PC-3 (cell line): ENCODE measurements at regions not wholly inside any gene's neighbourhood (a gene's known extent, or its start where the extent isn't known, plus 50 kb on each side); places are given as distances from the start of the nearest gene placed in this dataset.

Experiments
- ATAC-seq: fragments of 200-7000 bp; cut with Tn5 transposase; 2 replicates; pipeline ENCODE4 v1.9.1; 2020; ENCODE audit warnings: mild to moderate bottlenecking, moderate library complexity
- BruUV-seq: library from RNA; stranded (reverse); fragments of 400-500 nt; replicated peaks from 2 replicates; lab custom pipeline; 2021; lab: Mats Ljungman, UMichigan
- CTCF ChIA-PET: fragments of 300-600 bp; sonication (Branson Sonifier 250); formaldehyde crosslinking; loops from one replicate; lab custom pipeline; 2022; ENCODE audit warnings: antibody characterized with exemption; lab: Charles Lee
- POLR2A ChIA-PET: fragments of 300-600 bp; sonication (Branson Sonifier 250); formaldehyde crosslinking; loops from one replicate; lab custom pipeline; 2022; ENCODE audit warnings: antibody characterized with exemption; ENCODE audit not compliant: unreplicated experiment; lab: Charles Lee
- DNase-seq: peaks from one replicate; pipeline ENCODE4 v3.0.0-alpha.2; 2015
- H2AFZ ChIP-seq: fragments of 300-600 bp; sonication (generic); 2 replicates; pipeline ENCODE4 v1.6.0; 2016; ENCODE audit warnings: antibody characterized with exemption, low read length
- H3F3A ChIP-seq: fragments of 300-600 bp; sonication (generic); one replicate; pipeline ENCODE4 v1.6.0; 2017; ENCODE audit warnings: antibody characterized with exemption, low read length, control low read depth, mild to moderate bottlenecking; ENCODE audit not compliant: unreplicated experiment
- H3K27ac ChIP-seq: fragments of 300-600 bp; sonication (generic); 2 replicates; pipeline ENCODE4 v1.5.1; 2016; ENCODE audit warnings: mild to moderate bottlenecking, low read length
- H3K27me3 ChIP-seq: fragments of 300-600 bp; sonication (generic); 2 replicates; pipeline ENCODE4 v1.6.1; 2016; ENCODE audit warnings: low read length, mixed read lengths
- H3K36me3 ChIP-seq: fragments of 300-600 bp; sonication (generic); 2 replicates; pipeline ENCODE4 v1.6.1; 2016; ENCODE audit warnings: low read depth, mixed run types, low read length, mixed read lengths
- H3K4me1 ChIP-seq: fragments of 300-600 bp; sonication (generic); 2 replicates; pipeline ENCODE4 v1.5.1; 2016; ENCODE audit warnings: low read length; ENCODE audit not compliant: insufficient read depth
- H3K4me2 ChIP-seq: fragments of 300-600 bp; sonication (generic); 2 replicates; pipeline ENCODE4 v1.6.0; 2016; ENCODE audit warnings: low read length
- H3K4me3 ChIP-seq: fragments of 300-600 bp; sonication (generic); 2 replicates; pipeline ENCODE4 v1.5.1; 2016; ENCODE audit warnings: mild to moderate bottlenecking, low read length, mixed read lengths
- H3K79me2 ChIP-seq: fragments of 300-600 bp; sonication (generic); 2 replicates; pipeline ENCODE4 v1.6.1; 2017; ENCODE audit warnings: low read length, mixed read lengths
- H3K9ac ChIP-seq: fragments of 300-600 bp; sonication (generic); 2 replicates; pipeline ENCODE4 v1.6.0; 2016; ENCODE audit warnings: mild to moderate bottlenecking, low read length
- H3K9me2 ChIP-seq: fragments of 300-600 bp; sonication (generic); replicated peaks from 2 replicates; pipeline ENCODE4 v1.6.1; 2016; ENCODE audit warnings: mixed run types, low read length, mixed read lengths
- H3K9me3 ChIP-seq: fragments of 300-600 bp; sonication (generic); 2 replicates; pipeline ENCODE4 v1.6.1; 2016; ENCODE audit warnings: low read length, mixed read lengths
- H4K20me1 ChIP-seq: fragments of 300-600 bp; sonication (generic); 2 replicates; pipeline ENCODE4 v1.6.1; 2016; ENCODE audit warnings: low read length, mixed read lengths
- EZH2 ChIP-seq: fragments of 300-600 bp; sonication (generic); IDR thresholded peaks from one replicate; pipeline ENCODE4 v1.6.1; 2017; ENCODE audit warnings: antibody characterized with exemption, mild to moderate bottlenecking, low read length; ENCODE audit not compliant: unreplicated experiment
- EZH2phosphoT487 ChIP-seq: fragments of 300-600 bp; sonication (generic); IDR thresholded peaks from 2 replicates; pipeline ENCODE4 v1.6.1; 2018; ENCODE audit warnings: mild to moderate bottlenecking, antibody characterized with exemption, low read length, borderline replicate concordance
- intact Hi-C: fragments of 100-400 bp; cut with micrococcal nuclease; formaldehyde crosslinking; loops from 2 replicates; pipeline ENCODE4 v1.9.0; 2023
- TF ChIP-seq, protein P1 (sequence below): fragments of 300-600 bp; sonication (generic); conservative IDR thresholded peaks from 2 replicates; pipeline ENCODE4 v1.5.1; 2017; ENCODE audit warnings: antibody characterized with exemption, low read depth, mild to moderate bottlenecking, low read length

DNA sequence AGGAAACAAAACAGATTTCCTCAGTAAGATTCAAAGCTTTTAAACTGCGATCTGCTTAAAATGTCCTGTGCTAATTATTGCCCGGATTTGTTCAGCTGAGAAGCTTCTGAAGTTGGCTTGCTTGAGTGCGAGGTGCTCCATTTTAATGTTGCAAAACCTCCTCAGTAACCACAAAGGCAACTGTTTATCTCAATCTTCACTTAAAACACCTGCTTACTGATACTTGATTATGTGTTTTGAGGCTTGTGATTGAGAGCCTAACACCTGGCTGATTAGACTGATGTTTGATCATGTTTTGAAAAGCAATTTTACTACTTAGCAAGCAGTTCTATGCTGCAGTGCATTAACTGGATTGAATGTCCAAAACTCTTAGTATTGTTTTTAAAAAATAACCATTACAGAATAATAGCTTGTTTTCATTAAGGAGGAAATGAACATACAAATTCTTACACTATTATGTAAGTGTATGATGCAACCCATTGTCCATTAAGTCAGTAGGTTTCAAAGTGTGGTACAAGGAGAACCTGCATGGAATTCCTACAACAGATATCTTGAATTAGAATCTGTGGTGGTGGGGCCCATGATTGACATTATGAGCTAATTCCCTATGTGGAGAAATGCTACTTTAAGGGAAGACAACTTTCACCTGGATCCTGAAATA lies 96.9 kb upstream of the FAM180A start:
- intact Hi-C loops = no loop called here
- Histone ChIP-seq H3K27ac (no peak overlapping the region), H3K9ac (no peak overlapping the region), H3K79me2 (no peaks in the 10 kb centered on the region), H3K27me3 (no peaks in the 10 kb centered on the region; the same call in 1 of the 2 replicates), H3K9me2 (no peaks in the 10 kb centered on the region), H3K4me3 (no peak overlapping the region), H3K4me2 (no peak overlapping the region), H3K9me3 (no peaks in the 10 kb centered on the region), H2AFZ (no peak overlapping the region), H3K36me3 (no peaks in the 10 kb centered on the region), H3F3A (no peaks in the 10 kb centered on the region), H3K4me1 (no peaks in the 10 kb centered on the region), H4K20me1 (no peaks in the 10 kb centered on the region)
- POLR2A ChIA-PET = no interaction called here
- ATAC-seq = no peak
- CTCF ChIA-PET = interaction anchor here (0.5 kb wide), 1 partner anchor 1778 kb away, joined by 4 read pairs; no protein-coding TSS in a partner anchor
- TF ChIP-seq EZH2 (no peak), EZH2phosphoT487 (no peak)
- TF ChIP-seq, protein P1, sequence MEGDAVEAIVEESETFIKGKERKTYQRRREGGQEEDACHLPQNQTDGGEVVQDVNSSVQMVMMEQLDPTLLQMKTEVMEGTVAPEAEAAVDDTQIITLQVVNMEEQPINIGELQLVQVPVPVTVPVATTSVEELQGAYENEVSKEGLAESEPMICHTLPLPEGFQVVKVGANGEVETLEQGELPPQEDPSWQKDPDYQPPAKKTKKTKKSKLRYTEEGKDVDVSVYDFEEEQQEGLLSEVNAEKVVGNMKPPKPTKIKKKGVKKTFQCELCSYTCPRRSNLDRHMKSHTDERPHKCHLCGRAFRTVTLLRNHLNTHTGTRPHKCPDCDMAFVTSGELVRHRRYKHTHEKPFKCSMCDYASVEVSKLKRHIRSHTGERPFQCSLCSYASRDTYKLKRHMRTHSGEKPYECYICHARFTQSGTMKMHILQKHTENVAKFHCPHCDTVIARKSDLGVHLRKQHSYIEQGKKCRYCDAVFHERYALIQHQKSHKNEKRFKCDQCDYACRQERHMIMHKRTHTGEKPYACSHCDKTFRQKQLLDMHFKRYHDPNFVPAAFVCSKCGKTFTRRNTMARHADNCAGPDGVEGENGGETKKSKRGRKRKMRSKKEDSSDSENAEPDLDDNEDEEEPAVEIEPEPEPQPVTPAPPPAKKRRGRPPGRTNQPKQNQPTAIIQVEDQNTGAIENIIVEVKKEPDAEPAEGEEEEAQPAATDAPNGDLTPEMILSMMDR = no peak
- no peak for DNase-seq
- no TSS peak for BruUV-seq

DNA sequence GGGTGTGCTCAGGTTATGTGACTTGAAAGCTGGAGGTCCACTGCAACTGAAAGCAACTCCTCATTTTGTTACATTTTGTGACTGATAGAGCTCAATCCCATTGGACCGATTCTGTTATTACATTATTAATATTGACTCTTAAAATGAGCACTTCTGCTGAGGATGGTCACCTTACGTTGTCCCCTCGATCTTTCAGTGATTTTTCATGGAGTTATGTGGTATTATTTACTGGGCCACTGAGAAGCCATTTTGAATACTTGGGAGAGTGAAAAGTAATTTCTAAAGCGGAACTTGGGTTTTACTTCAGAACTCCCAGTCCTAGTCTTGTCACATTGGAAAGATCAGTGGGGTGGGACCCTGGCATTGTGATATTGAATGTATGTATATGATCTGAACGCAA lies 96.3 kb upstream of the FAM180A start:
- ATAC-seq = no peak
- Histone ChIP-seq H3F3A (no peaks in the 10 kb centered on the region), H3K4me3 (no peak overlapping the region), H3K9ac (no peak overlapping the region), H3K27me3 (no peaks in the 10 kb centered on the region; the same call in 1 of the 2 replicates), H3K4me1 (no peaks in the 10 kb centered on the region), H4K20me1 (no peaks in the 10 kb centered on the region), H3K27ac (no peak overlapping the region), H3K36me3 (no peaks in the 10 kb centered on the region), H3K4me2 (no peak overlapping the region), H2AFZ (no peak overlapping the region), H3K79me2 (no peaks in the 10 kb centered on the region), H3K9me2 (no peaks in the 10 kb centered on the region), H3K9me3 (no peaks in the 10 kb centered on the region)
- no peak for DNase-seq
- BruUV-seq = no TSS peak
- POLR2A ChIA-PET = no interaction called here
- intact Hi-C loops = no loop called here
- TF ChIP-seq, protein P1 = no peak
- TF ChIP-seq EZH2 (no peak), EZH2phosphoT487 (no peak)
- CTCF ChIA-PET = interaction anchor here (0.5 kb wide), 1 partner anchor 1779 kb away, joined by 4 read pairs; no protein-coding TSS in a partner anchor

DNA sequence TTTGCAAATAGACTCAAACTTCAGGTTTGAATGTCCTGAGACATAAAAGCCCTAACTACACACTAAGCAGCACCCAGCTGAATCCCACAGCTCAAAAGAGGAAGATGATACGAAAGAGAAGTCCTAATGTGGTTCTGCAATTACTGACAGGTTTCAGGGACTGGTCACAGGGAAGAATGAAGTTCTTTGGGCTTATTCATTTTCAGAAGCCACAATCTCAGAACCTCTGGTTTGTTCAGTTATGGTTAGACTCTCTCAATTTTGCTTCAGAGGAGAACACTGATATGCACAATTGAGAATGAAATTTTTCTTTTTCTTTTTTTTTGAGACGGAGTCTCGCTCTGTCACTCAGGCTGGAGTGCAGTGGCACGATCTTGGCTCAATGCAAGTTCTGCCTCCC lies 94.6 kb upstream of the FAM180A start:
- CTCF ChIA-PET = no interaction called here

More for the DNA sequence above, 94.6 kb upstream of the FAM180A start:
- TF ChIP-seq EZH2phosphoT487 (no peak), EZH2 (no peak)
- TF ChIP-seq, protein P1 = no peak
- H3K27me3 ChIP-seq = no peaks in the 10 kb centered on the region; the same call in 1 of the 2 replicates
- POLR2A ChIA-PET = no interaction called here
- H4K20me1 ChIP-seq = no peaks in the 10 kb centered on the region
- no peak overlapping the region for H3K4me3 ChIP-seq
- no peaks in the 10 kb centered on the region for H3K4me1 ChIP-seq
- H3K9me3 ChIP-seq = no peaks in the 10 kb centered on the region
- H3K36me3 ChIP-seq = no peaks in the 10 kb centered on the region
- intact Hi-C loops = no loop called here
- DNase-seq (no peak), ATAC-seq (no peak)
- no peak overlapping the region for H3K27ac ChIP-seq
- H3F3A ChIP-seq = no peaks in the 10 kb centered on the region
- H3K9ac ChIP-seq = no peak overlapping the region
- no peak overlapping the region for H3K4me2 ChIP-seq
- BruUV-seq = no TSS peak
- H3K79me2 ChIP-seq = no peaks in the 10 kb centered on the region
- H2AFZ ChIP-seq = no peak overlapping the region
- H3K9me2 ChIP-seq = no peaks in the 10 kb centered on the region
